Upper lobe of left lung (tissue), 6 donors: ENCODE measurements at regions not wholly inside any gene's neighbourhood (a gene's known extent, or its start where the extent isn't known, plus 50 kb on each side); places are given as distances from the start of the nearest gene placed in this dataset.
"Not testable (repeated sequence)": the region's sequence is repeated elsewhere in the genome, so short reads cannot be mapped to it uniquely, and the experiment has no call there.

Source experiments
- ATAC-seq, 2 donors: fragments of 200-7000 bp; cut with Tn5 transposase; one replicate each; pipeline ENCODE4 v1.9.1; 2022; ENCODE audit warnings: mild to moderate bottlenecking in 2 of 2, moderate library complexity in 2 of 2; ENCODE audit not compliant: low FRiP score in 2 of 2
- DNase-seq, 2 donors: peaks; one replicate each; pipeline ENCODE4 v3.0.0-alpha.2; 2019 to 2020
- H3K27ac ChIP-seq, 4 donors: fragments of 200-600 bp; sonication (generic); one replicate each; pipeline ENCODE4 v1.5.1; 2016 to 2019
- H3K27me3 ChIP-seq, 4 donors: fragments of 200-600 bp; sonication (generic); one replicate each; pipeline ENCODE4 v1.5.1; 2017 to 2019
- H3K36me3 ChIP-seq, 4 donors: fragments of 200-600 bp; sonication (generic); one replicate each; pipeline ENCODE4 v1.5.1; 2016 to 2019
- H3K4me1 ChIP-seq, 4 donors: fragments of 200-600 bp; sonication (generic); one replicate each; pipeline ENCODE4 v1.5.1; 2018 to 2019
- H3K4me3 ChIP-seq, 4 donors: fragments of 200-600 bp; sonication (generic); one replicate each; pipeline ENCODE4 v1.5.1; 2017 to 2019; ENCODE audit warnings: mild to moderate bottlenecking in 2 of 4, moderate library complexity in 1 of 4
- H3K9me3 ChIP-seq, 4 donors: fragments of 200-600 bp; sonication (generic); one replicate each; pipeline ENCODE4 v1.5.1; 2018 to 2019
- EP300 ChIP-seq, 4 donors: sonication (generic); formaldehyde crosslinking; IDR thresholded peaks; one replicate each; pipeline ENCODE4 v1.5.1; 2017; ENCODE audit warnings: antibody characterized with exemption in 4 of 4, control low read depth in 2 of 4
- POLR2A ChIP-seq, 4 donors: fragments of 450-650 bp; IDR thresholded peaks; one replicate each; pipeline ENCODE4 v1.5.1; 2016 to 2017; ENCODE audit warnings: antibody characterized with exemption in 4 of 4, mild to moderate bottlenecking in 2 of 4
- POLR2AphosphoS5 ChIP-seq, 2 donors: sonication (generic); formaldehyde crosslinking; IDR thresholded peaks; one replicate each; pipeline ENCODE4 v1.5.1; 2017; ENCODE audit warnings: antibody characterized with exemption in 2 of 2
- WGBS, 2 donors: methylation state at CpG; one replicate each; pipeline ENCODE4 v1.1.5; 2017 to 2018; 5-methylcytosine and 5-hydroxymethylcytosine counted together
- TF ChIP-seq, protein P1 (sequence below), 6 experiments: fragments of 450-650 bp in 4 of 6; fragments of 200-600 bp in 2 of 6; sonication (generic) in 2 of 6; IDR thresholded peaks; one replicate each; pipeline ENCODE4 v1.5.1; 2016 to 2019; ENCODE audit warnings: antibody characterized with exemption in 6 of 6
- donor health status: DM: no; HTN: no; CAD: no; lungs with moderate emphysema.
- donor health status: DM: no; HTN: yes; CAD: no; lungs with severe emphysema.

DNA sequence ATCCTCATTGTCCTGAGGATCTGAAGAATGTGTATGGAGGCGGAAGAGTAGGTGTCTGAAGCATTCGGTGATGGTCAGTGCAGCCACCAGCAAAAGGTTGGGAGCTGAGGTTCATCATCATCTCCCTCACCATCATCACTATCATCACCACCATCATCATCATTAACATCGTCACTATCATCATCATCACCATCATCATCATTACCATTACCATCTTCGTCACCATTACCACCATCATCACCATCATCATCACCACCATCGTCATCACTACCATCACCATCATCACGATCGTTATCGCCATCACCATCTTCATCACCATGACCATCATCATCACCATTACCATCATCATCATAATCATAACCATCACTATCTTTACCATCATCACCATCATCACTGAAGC lies 90.8 kb upstream of the TMEM132D start:
- Histone ChIP-seq H3K27me3 (no peaks in the 10 kb centered on the region), H3K36me3 (no peaks in the 10 kb centered on the region), H3K27ac (no peak overlapping the region), H3K9me3 (peaks cover 0 to 4% (median under 1%) of the 10 kb centered on the region in 4 donors), H3K4me3 (no peak overlapping the region), H3K4me1 (no peaks in the 10 kb centered on the region)
- no peak for TF ChIP-seq POLR2AphosphoS5 (IDR thresholded peaks at IDR 0.05)
- no peak for TF ChIP-seq POLR2A (IDR thresholded peaks at IDR 0.05)
- TF ChIP-seq, protein P1, sequence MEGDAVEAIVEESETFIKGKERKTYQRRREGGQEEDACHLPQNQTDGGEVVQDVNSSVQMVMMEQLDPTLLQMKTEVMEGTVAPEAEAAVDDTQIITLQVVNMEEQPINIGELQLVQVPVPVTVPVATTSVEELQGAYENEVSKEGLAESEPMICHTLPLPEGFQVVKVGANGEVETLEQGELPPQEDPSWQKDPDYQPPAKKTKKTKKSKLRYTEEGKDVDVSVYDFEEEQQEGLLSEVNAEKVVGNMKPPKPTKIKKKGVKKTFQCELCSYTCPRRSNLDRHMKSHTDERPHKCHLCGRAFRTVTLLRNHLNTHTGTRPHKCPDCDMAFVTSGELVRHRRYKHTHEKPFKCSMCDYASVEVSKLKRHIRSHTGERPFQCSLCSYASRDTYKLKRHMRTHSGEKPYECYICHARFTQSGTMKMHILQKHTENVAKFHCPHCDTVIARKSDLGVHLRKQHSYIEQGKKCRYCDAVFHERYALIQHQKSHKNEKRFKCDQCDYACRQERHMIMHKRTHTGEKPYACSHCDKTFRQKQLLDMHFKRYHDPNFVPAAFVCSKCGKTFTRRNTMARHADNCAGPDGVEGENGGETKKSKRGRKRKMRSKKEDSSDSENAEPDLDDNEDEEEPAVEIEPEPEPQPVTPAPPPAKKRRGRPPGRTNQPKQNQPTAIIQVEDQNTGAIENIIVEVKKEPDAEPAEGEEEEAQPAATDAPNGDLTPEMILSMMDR (IDR thresholded peaks at IDR 0.05): no peak
- TF ChIP-seq EP300 (IDR thresholded peaks at IDR 0.05): no peak
- WGBS, 2 donors: 92 to 93% methylated on average over 8 of the region's 8 CpGs
- ATAC-seq (no peak), DNase-seq (no peak)

DNA sequence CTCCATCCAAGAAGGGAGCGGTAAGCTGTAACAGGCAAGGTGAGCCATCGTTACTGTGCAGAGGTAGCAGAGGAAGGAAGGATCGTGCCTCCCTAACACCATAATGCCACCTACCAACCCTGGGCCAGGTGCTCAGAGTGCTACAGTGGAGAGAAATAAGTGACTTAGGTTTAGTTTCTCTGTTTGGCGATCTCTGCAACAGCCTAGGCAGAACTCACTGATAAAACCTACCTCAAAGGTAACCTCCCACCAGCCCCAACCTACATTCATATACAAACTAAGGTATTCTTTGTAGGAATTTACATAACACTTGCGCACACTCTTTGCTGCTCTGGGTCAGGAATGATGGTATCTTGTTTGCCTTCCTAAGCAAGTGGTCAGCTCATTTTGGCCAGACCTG lies 93.4 kb upstream of the TMEM132D start:
- 37 to 39% methylated on average over 5 of the region's 5 CpGs for WGBS, 2 donors
- Histone ChIP-seq H3K36me3 (no peaks in the 10 kb centered on the region), H3K9me3 (peaks cover 0 to 4% (median 0%) of the 10 kb centered on the region in 4 donors), H3K4me3 (no peak overlapping the region), H3K27ac (no peak overlapping the region), H3K27me3 (no peaks in the 10 kb centered on the region), H3K4me1 (no peaks in the 10 kb centered on the region)
- DNase-seq: no peak
- TF ChIP-seq, protein P1 (IDR thresholded peaks at IDR 0.05): no peak
- TF ChIP-seq EP300 (IDR thresholded peaks at IDR 0.05) (no peak), POLR2A (IDR thresholded peaks at IDR 0.05) (no peak), POLR2AphosphoS5 (IDR thresholded peaks at IDR 0.05) (no peak)
- no peak for ATAC-seq

DNA sequence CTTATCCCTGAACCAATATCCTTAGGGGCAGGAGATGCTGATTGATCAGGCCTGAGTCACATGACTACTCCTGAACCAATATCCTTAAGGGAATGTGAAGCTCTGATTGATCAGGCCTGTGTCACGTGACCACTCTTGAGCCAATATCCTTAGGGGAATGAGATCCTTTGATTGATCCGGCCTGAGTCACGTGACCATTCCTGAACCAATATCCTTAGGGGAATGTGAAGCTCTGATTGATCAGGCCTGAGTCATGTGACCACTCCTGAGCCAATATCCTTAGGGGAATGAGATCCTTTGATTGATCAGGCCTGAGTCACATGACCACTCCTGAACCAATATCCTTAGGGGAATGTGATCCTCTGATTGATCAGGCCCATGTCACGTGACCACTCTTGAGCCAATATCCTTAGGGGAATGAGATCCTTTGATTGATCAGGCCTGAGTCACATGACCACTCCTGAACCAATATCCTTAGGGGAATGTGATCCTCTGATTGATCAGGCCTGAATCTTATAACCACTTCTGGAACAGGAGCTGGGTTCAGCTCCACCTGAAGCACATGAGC lies 100.6 kb upstream of the TMEM132D start:
- ATAC-seq, DNase-seq, H3K4me1 ChIP-seq, H3K36me3 ChIP-seq, H3K27ac ChIP-seq, H3K9me3 ChIP-seq, H3K27me3 ChIP-seq, H3K4me3 ChIP-seq: not testable (repeated sequence)
- WGBS, 2 donors: 66 to 88% methylated on average over 4 of the region's 4 CpGs

DNA sequence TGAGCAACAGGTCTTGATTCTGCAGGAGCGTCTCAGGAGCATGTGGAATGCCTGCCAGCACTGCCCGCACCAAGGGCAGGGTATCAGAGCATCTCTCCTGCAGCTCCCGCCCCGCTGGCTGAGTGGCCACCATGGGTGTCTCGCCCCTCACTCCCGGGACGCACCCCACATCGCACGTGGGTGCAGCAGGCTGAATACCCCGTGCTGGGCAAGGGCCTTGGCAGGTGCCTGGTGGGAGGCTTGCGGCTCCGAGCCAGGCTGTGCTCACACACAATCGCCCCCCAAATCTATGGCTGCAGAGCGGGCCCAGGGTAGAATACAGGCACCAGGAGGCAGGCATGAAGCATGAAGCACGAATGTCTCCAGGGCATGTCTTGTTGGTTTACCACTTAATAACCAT lies 103.9 kb upstream of the TMEM132D start:
- H3K27me3 ChIP-seq: no peaks in the 10 kb centered on the region
- ATAC-seq (no peak), DNase-seq (peak in 1 of 2 donors; percentile 69)
- no peak overlapping the region for H3K4me3 ChIP-seq
- no peak overlapping the region for H3K27ac ChIP-seq
- no peaks in the 10 kb centered on the region for H3K36me3 ChIP-seq
- H3K4me1 ChIP-seq: no peaks in the 10 kb centered on the region
- no peaks in the 10 kb centered on the region for H3K9me3 ChIP-seq
- WGBS, 2 donors: 83 to 90% methylated on average over 6 to 14 of the region's 15 CpGs
- TF ChIP-seq, protein P1 (IDR thresholded peaks at IDR 0.05): no peak
- TF ChIP-seq EP300 (IDR thresholded peaks at IDR 0.05) (no peak), POLR2A (IDR thresholded peaks at IDR 0.05) (no peak), POLR2AphosphoS5 (IDR thresholded peaks at IDR 0.05) (no peak)

DNA sequence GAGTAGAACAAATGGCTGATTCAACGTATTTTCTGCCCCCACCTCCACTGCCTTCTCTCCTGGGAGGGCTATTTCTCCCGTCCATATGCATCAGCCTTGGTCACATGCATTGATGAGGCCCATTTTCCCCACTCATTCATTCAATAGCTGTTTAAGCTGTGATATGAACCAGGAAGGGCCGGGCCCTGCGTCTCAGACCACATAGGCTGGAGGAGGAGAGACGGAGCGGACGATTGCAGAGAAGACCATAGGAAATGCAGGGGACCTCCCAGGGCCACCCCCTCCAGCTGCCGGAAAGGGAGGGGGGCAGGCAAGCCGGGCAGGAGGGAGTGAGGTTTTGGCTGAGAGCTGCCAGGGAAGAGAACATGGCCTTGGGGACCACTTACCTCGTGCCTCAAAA lies 104.4 kb upstream of the TMEM132D start:
- no peaks in the 10 kb centered on the region for H3K9me3 ChIP-seq

More for the DNA sequence above, 104.4 kb upstream of the TMEM132D start:
- no peaks in the 10 kb centered on the region for H3K36me3 ChIP-seq
- no peak for DNase-seq
- no peak overlapping the region for H3K4me3 ChIP-seq
- no peak for ATAC-seq
- H3K27me3 ChIP-seq: no peaks in the 10 kb centered on the region
- TF ChIP-seq POLR2A (IDR thresholded peaks at IDR 0.05) (no peak), EP300 (IDR thresholded peaks at IDR 0.05) (no peak), POLR2AphosphoS5 (IDR thresholded peaks at IDR 0.05) (no peak)
- TF ChIP-seq, protein P1 (IDR thresholded peaks at IDR 0.05): no peak
- 50 to 65% methylated on average over 10 of the region's 10 CpGs for WGBS, 2 donors
- no peak overlapping the region for H3K27ac ChIP-seq
- H3K4me1 ChIP-seq: no peaks in the 10 kb centered on the region
